HCT116 (cell line): ENCODE measurements at regions not wholly inside any gene's neighbourhood (a gene's known extent, or its start where the extent isn't known, plus 50 kb on each side); places are given as distances from the start of the nearest gene placed in this dataset.

Experiments used
- ATAC-seq: fragments of 200-7000 bp; cut with Tn5 transposase; 2 replicates; pipeline ENCODE4 v1.9.1; 2020; ENCODE audit warnings: mild to moderate bottlenecking, moderate library complexity
- BruUV-seq: library from RNA; stranded (reverse); fragments of 400-500 nt; replicated peaks from 2 replicates; lab custom pipeline; 2021; lab: Mats Ljungman, UMichigan
- CTCF ChIA-PET: fragments of 300-600 bp; sonication (Branson Sonifier 250); formaldehyde crosslinking; loops from one replicate; lab custom pipeline; 2021; ENCODE audit warnings: antibody characterized with exemption; lab: Charles Lee
- POLR2A ChIA-PET: fragments of 300-600, 350-600 bp; sonication (Branson Sonifier 250); formaldehyde crosslinking; loops from one replicate; lab custom pipeline; 2021; ENCODE audit warnings: antibody characterized with exemption; lab: Charles Lee
- RAD21 ChIA-PET, 2 experiments: fragments of 300-600 bp; sonication (Branson Sonifier 250); formaldehyde crosslinking; loops; one replicate each; lab custom pipeline; 2023; ENCODE audit warnings: low total read pairs in 2 of 2; ENCODE audit not compliant: uncharacterized antibody in 2 of 2, unreplicated experiment in 2 of 2, low non-redundant PET in 1 of 2; lab: Charles Lee
- DNase-seq: peaks from one replicate; pipeline ENCODE4 v3.0.0-alpha.2; 2010; ENCODE audit warnings: low read depth, low spot score
- H2AFZ ChIP-seq: fragments of 200-600 bp; shearing (Covaris generic), sonication (generic); 2 replicates; pipeline ENCODE4 v1.6.1; 2017; ENCODE audit warnings: low read depth, mixed run types, mixed read lengths, antibody characterized with exemption, low read length; ENCODE audit not compliant: poor library complexity, severe bottlenecking
- H3K27ac ChIP-seq: 2 replicates; pipeline ENCODE4 v1.5.1; 2012; ENCODE audit warnings: low read depth, low read length
- H3K27me3 ChIP-seq: fragments of 200-600 bp; sonication (generic); 2 replicates; pipeline ENCODE4 v1.6.1; 2016; ENCODE audit warnings: mixed run types, low read length, mixed read lengths; ENCODE audit not compliant: insufficient read depth
- H3K36me3 ChIP-seq, 2 experiments: fragments of 200-500 bp in 1 of 2; fragments of 200-600 bp in 1 of 2; sonication (Bioruptor generic) in 1 of 2; sonication (generic) in 1 of 2; 2 replicates each; pipeline versions ENCODE4 v1.5.1 to v1.6.1; 2014 to 2016; ENCODE audit warnings: low read length in 2 of 2, inconsistent platforms in 1 of 2, mixed read lengths in 1 of 2, mixed run types in 1 of 2; ENCODE audit not compliant: insufficient read depth in 2 of 2, control insufficient read depth in 1 of 2
- H3K4me1 ChIP-seq, 2 experiments: fragments of 200-600 bp in 1 of 2; sonication (generic) in 1 of 2; 2 replicates each; pipeline versions ENCODE4 v1.5.1 to v1.6.1; 2012 to 2017; ENCODE audit warnings: low read length in 2 of 2, inconsistent platforms in 1 of 2, mild to moderate bottlenecking in 1 of 2, mixed read lengths in 1 of 2, mixed run types in 1 of 2, moderate library complexity in 1 of 2; ENCODE audit not compliant: insufficient read depth in 2 of 2, control insufficient read depth in 1 of 2
- H3K4me2 ChIP-seq: fragments of 200-600 bp; sonication (generic); 2 replicates; pipeline ENCODE4 v1.6.1; 2017; ENCODE audit warnings: mixed run types, low read length, mixed read lengths
- H3K4me3 ChIP-seq, 2 experiments: fragments of 200-600 bp in 1 of 2; sonication (generic) in 1 of 2; replicated peaks in 1 of 2; 2 replicates each; pipeline ENCODE4 v1.5.1; 2011 to 2016; ENCODE audit warnings: low read length in 2 of 2, control low read depth in 1 of 2, low read depth in 1 of 2, mild to moderate bottlenecking in 1 of 2, mixed read lengths in 1 of 2, mixed run types in 1 of 2
- H3K79me2 ChIP-seq: fragments of 200-600 bp; sonication (generic); 2 replicates; pipeline ENCODE4 v1.6.1; 2017; ENCODE audit warnings: mild to moderate bottlenecking, mixed run types, low read length, moderate library complexity, mixed read lengths; ENCODE audit not compliant: insufficient read depth
- H3K9ac ChIP-seq: fragments of 200-600 bp; sonication (generic); 2 replicates; pipeline ENCODE4 v1.6.1; 2016; ENCODE audit warnings: low read length, mixed read lengths
- H3K9me2 ChIP-seq: fragments of 200-600 bp; sonication (generic), shearing (Covaris generic); 2 replicates; pipeline ENCODE4 v1.6.1; 2017; ENCODE audit warnings: mixed run types, mild to moderate bottlenecking, moderate library complexity; ENCODE audit not compliant: insufficient read depth
- H3K9me3 ChIP-seq, 2 experiments: fragments of 200-500 bp in 1 of 2; fragments of 200-600 bp in 1 of 2; sonication (Bioruptor generic) in 1 of 2; sonication (generic) in 1 of 2; 2 replicates each; pipeline ENCODE4 v1.6.1; 2014 to 2017; ENCODE audit warnings: low read length in 2 of 2, mixed read lengths in 2 of 2, inconsistent platforms in 1 of 2, low read depth in 1 of 2, mild to moderate bottlenecking in 1 of 2, mixed run types in 1 of 2, moderate library complexity in 1 of 2; ENCODE audit not compliant: control insufficient read depth in 1 of 2, insufficient read depth in 1 of 2
- H4K20me1 ChIP-seq: fragments of 200-600 bp; sonication (generic), shearing (Covaris generic); 2 replicates; pipeline ENCODE4 v1.6.1; 2017; ENCODE audit warnings: mixed run types, mild to moderate bottlenecking, moderate library complexity; ENCODE audit not compliant: insufficient read depth
- JUND ChIP-seq: IDR thresholded peaks from 2 replicates; pipeline ENCODE4 v1.6.1; 2012
- RAD21 ChIP-seq: IDR thresholded peaks from 2 replicates; pipeline ENCODE4 v1.6.1; 2012; ENCODE audit warnings: low read depth, mild to moderate bottlenecking
- SRF ChIP-seq: IDR thresholded peaks from 2 replicates; pipeline ENCODE4 v1.6.1; 2012; ENCODE audit warnings: low read depth
- ZNF274 ChIP-seq: fragments of 200-500 bp; sonication (Bioruptor generic); IDR thresholded peaks from 2 replicates; pipeline ENCODE4 v1.6.1; 2014; ENCODE audit warnings: mild to moderate bottlenecking, low read depth, low read length, inconsistent platforms
- intact Hi-C: fragments of 100-400 bp; cut with micrococcal nuclease; formaldehyde crosslinking; loops from 2 replicates; pipeline ENCODE4 v1.10.0; 2022
- TF ChIP-seq, protein P1 (sequence below): IDR thresholded peaks from 2 replicates; pipeline ENCODE4 v1.6.1; 2012; ENCODE audit warnings: low read depth
- TF ChIP-seq, protein P2 (sequence below): IDR thresholded peaks from 2 replicates; pipeline ENCODE4 v1.6.1; 2012

DNA sequence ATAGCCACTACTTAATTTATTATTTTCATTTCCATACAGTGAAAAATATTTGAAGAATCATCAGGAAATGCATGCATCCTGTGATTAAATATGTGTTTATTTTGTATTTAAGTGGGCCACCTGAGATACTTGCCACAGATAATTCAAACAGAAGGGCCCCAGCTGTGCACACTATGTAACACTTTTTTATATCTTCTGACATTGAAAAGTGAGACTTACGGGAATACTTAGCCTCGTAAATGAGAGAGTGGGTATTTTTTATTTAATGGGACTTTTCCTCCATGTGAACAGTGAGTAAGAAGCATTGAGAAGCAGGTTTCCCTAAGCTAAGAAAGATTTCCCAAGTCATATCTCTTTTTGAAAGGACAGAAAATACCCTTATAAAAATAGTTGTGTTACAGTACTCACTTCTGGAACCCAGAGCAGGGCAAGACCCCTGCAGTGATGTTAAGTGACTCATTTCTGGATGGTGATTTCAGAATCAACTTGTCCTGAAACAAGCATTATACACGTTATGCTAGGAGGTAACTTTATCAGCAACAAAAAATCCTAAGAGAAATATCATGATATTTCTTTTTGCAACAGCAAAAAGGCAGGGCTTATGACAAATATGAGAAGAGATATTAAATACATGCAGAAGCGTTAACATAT lies 478.1 kb upstream of the CHORDC1 start:
- Histone ChIP-seq H3K27ac (no peak overlapping the region), H2AFZ (no peak overlapping the region), H3K9ac (no peak overlapping the region), H3K9me2 (no peaks in the 10 kb centered on the region), H3K4me3 (no peak overlapping the region), H3K36me3 (no peaks in the 10 kb centered on the region), H3K27me3 (no peaks in the 10 kb centered on the region), H4K20me1 (no peaks in the 10 kb centered on the region), H3K79me2 (no peaks in the 10 kb centered on the region), H3K9me3 (peaks cover 8 to 12% of the 10 kb centered on the region in 2 experiments; a peak in 2 of 4 replicates), H3K4me1 (no peaks in the 10 kb centered on the region), H3K4me2 (no peak overlapping the region)
- TF ChIP-seq, protein P1, sequence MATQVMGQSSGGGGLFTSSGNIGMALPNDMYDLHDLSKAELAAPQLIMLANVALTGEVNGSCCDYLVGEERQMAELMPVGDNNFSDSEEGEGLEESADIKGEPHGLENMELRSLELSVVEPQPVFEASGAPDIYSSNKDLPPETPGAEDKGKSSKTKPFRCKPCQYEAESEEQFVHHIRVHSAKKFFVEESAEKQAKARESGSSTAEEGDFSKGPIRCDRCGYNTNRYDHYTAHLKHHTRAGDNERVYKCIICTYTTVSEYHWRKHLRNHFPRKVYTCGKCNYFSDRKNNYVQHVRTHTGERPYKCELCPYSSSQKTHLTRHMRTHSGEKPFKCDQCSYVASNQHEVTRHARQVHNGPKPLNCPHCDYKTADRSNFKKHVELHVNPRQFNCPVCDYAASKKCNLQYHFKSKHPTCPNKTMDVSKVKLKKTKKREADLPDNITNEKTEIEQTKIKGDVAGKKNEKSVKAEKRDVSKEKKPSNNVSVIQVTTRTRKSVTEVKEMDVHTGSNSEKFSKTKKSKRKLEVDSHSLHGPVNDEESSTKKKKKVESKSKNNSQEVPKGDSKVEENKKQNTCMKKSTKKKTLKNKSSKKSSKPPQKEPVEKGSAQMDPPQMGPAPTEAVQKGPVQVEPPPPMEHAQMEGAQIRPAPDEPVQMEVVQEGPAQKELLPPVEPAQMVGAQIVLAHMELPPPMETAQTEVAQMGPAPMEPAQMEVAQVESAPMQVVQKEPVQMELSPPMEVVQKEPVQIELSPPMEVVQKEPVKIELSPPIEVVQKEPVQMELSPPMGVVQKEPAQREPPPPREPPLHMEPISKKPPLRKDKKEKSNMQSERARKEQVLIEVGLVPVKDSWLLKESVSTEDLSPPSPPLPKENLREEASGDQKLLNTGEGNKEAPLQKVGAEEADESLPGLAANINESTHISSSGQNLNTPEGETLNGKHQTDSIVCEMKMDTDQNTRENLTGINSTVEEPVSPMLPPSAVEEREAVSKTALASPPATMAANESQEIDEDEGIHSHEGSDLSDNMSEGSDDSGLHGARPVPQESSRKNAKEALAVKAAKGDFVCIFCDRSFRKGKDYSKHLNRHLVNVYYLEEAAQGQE, result no peak
- no peak for TF ChIP-seq JUND
- TF ChIP-seq RAD21, result no peak
- no peak for TF ChIP-seq ZNF274
- TF ChIP-seq SRF, result no peak
- TF ChIP-seq, protein P2, sequence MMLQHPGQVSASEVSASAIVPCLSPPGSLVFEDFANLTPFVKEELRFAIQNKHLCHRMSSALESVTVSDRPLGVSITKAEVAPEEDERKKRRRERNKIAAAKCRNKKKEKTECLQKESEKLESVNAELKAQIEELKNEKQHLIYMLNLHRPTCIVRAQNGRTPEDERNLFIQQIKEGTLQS, result no peak
- ChIA-PET RAD21 (no interaction called here), CTCF (no interaction called here), POLR2A (no interaction called here)
- intact Hi-C loops, result no loop called here
- ATAC-seq (no peak), DNase-seq (no peak)
- no TSS peak for BruUV-seq
